Activated CD4-positive, alpha-beta T cell treated with anti-CD3 and anti-CD28 coated beads, Interleukin-2, amount 50 U/mL, for 16 hours (primary cell): ENCODE measurements at regions not wholly inside any gene's neighbourhood (a gene's known extent, or its start where the extent isn't known, plus 50 kb on each side); places are given as distances from the start of the nearest gene placed in this dataset.

ENCODE experiments used
- DNase-seq: peaks from one replicate; pipeline ENCODE4 v3.0.0-alpha.2; 2020

DNA sequence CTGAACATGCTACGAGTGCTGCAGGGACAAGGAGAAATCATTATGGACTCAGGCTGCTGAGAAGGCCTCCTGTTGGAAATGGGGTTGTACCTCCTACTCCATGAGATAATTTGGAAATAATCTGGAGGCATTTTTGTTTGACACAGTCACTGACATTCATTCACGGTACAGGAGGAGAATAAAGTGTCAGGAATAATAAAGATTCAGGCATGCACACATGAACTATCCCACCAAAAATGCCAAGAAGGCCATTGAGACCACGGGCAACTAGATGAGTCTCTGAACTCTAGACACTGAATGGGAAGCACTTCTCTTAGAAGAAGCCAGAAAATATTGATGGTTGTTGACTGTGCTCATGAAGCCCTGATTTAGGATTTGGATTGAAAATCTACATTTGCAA, 220.9 kb upstream of the HABP2 start:
- no peak for DNase-seq

GRCh38 chr10:113333313-113333712, 219.5 kb upstream of the HABP2 start:
- no peak for DNase-seq

DNA sequence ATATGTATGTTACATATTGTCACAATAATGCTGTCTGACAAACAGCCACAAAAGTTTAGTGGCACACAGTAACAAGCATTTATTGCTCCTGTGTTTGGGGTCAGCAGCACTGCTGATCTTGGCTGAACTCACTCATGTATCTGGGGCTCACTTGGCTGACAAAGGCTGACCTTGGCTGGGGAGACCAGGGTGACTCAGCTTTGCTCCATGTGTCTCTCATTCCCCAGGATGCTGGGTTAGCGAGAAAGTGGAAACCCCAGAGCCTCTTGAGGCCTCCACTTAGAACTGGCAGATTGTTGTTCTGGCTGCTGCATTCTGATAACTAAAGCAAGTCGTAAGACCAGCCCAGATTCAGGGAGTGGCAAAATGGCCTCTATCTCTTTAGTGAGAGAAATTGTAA, 217.3 kb upstream of the HABP2 start:
- no peak for DNase-seq

GRCh38 chr10:113336549-113337130, 216.2 kb upstream of the HABP2 start:
- no peak for DNase-seq

DNA sequence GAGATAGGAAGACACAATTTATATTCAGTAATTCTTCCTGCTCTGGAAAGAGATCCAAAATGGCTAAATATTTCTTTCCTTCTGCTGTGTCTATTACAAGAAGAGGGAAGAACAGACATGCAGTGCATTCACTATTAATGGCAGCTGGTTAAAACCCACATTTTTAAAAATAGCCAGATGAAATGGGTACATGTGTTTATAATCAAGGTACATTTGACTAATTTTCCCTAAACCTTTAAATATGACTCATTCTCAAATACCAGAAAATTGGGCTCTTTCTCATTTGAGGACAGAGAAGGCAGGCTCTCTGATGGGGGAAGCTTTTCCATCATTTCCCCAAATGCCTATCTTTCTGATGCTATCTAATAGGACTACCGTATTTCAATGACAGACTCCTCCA, 215.7 kb upstream of the HABP2 start:
- DNase-seq = no peak

GRCh38 chr10:113339121-113339520, 213.7 kb upstream of the HABP2 start:
- DNase-seq = no peak

DNA sequence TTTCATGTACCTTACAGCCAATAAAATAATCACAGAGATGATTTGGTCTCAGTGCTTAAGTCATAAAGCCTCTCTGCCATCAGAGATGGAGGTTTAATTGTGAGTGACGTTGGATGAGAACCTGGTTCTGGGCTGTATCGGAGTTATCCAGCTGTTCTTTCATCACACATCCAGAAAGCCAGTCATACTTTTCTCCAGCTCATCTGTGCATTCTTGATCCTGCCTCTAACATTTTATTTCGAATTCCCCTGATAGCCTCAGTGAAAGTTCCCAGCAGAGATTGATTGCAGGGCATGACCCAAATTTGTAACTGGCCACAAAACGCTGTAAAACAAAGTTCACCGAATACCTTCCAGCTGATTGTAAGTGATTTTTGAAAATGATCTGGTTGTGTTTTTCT, 212.6 kb upstream of the HABP2 start:
- no peak for DNase-seq

DNA sequence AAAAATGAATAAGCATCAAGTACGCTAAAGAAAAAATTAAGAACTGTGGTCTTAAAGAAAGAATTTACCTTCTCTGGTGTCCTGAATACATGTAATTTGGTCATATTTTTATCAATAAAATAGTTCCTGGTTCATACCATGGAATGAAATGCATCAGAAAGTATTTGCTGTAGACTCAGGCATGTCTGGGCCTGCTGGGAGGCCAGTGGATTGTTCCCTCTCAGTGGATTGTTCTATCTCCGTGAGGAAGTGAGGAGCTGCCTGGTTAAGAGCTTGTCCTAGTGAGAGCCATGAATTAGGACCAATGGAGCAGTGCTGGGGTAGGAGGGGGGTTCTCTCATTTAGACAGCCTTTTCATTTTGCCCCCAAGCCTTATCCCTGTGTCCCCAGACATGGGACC, 211.7 kb upstream of the HABP2 start:
- DNase-seq = no peak

GRCh38 chr10:113345826-113346624, 206.8 kb upstream of the HABP2 start:
- DNase-seq = no peak

DNA sequence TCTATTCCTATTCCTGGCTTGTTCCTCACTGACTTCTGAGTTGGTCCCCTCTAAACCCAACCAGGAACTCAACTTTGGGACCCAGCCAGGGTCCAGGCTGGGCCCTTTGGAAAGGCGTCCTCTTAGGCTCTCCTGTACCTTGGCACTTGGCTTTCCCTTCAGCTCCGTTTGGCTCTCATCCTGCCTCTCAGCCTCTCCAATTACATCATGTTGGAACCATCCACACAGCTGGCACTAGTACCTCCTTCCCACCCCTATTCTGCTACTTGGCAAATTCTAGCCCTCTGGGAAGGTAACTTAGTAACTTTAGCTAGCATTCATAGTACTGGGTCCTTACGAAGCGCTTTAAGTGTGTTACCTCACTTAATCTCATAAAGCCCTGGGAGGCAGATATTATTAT, 205.3 kb upstream of the HABP2 start:
- no peak for DNase-seq

DNA sequence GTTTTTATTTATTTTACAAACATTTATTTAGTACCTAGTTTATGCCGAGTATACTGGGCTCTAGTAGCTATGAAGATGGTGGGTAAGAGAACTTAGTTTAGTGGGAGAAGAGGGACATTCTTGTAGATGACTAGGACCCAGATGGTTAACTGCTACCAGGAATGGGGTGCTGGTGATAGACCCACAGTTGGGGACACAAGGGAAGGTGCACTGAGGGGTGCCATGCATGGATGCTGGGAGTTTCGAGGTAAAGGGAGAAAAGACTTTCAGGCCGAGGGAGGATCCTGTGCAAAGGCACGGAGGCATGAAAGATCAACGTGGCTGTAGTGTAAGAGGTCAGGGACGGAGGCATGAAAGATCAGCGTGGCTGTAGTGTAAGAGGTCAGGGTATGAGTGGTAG, 204.2 kb upstream of the HABP2 start:
- no peak for DNase-seq

DNA sequence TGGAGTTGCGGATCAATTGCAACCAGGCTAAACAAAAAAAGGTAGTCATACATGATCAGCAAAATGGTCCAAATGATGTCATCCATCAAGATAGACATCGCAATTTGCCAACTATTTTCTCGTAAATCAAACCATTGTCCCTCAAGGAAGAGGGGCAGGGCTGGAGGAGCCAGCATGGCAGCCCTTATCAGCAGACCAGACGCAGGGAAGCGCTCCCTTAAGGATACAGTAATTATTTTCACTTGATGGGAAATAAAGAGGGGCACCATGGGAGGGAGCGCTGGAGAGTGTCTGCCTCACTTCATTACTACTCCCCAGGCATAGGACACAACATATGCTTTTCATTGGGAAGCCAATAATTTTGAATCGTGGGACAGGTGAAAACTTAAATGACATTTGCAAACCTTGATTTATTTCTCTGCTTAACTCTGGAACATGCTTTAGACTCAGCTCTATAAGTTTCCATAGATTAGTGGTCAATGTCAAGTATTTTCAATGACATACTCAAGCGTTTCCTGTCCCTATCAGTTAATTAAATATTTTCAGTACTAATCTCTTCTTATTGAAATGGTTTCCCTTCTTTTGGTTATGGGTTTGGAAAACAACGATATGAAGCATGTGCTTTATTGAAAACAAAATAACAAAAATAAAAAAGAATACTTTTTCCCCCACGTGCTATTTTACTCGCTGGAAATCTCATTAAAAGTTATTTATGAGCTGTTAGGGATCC, 202.4 kb upstream of the HABP2 start:
- DNase-seq = no peak

DNA sequence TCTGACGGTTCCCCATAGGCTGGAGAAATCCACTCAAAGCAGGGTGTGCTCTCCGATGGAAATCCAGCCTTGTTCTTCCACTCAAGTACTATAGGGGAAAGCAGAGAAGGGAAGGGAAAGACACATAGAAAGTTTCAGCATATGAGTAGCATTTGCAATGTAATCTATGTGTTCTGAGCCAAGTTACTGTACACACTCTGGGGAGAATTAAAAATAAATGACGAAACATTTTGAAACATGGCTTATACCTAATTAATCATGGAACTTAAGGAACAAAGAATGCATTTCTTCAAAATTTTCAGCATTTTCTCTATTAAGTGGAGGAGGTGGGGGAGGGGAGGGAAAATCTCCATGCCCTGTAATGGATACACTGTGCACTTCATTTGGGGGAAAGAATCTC, 198.1 kb upstream of the HABP2 start:
- no peak for DNase-seq

- DNase-seq = no peak
Observed at GRCh38 chr10:113356794-113357680, 195.8 kb upstream of the HABP2 start.

DNA sequence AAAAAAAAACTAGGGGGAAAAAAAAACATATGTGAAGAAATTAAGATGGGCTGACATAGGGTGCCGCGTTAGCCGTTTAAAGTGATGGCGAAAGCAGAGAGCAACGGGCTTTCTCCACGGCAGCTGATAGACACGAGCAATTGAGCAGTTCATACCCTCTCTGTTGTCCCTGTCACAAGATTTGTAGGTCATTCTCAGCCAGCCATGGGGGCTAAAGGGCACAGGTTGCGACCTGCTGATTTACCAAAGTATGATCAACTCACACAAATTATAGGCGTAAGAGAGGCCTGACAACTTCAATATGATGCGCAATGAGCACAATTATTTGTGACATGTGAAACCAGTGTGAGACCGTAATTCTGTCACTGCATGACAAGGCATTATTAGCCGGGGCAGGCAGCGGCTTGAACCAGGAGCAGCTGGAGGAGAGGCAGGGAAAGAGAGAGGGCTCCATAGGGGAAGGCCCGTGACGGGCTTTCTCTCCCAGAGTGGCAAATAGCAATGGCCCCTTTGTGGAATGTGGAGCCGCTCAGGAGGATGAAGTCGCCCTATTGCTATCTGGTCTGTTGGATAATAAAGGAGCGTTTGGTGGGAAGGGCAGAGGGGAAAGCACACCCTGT, 195.1 kb upstream of the HABP2 start:
- DNase-seq = no peak

- no peak for DNase-seq
Observed at GRCh38 chr10:113359655-113360054, 193.2 kb upstream of the HABP2 start.

GRCh38 chr10:113360870-113361269, 192.0 kb upstream of the HABP2 start:
- DNase-seq = no peak

- no peak for DNase-seq
Observed at GRCh38 chr10:113362645-113363091, 190.2 kb upstream of the HABP2 start.

GRCh38 chr10:113364227-113364626, 188.6 kb upstream of the HABP2 start:
- no peak for DNase-seq

GRCh38 chr10:113368666-113369364, 184.0 kb upstream of the HABP2 start:
- no peak for DNase-seq

- DNase-seq = no peak
Observed at GRCh38 chr10:113369365-113369694, 183.5 kb upstream of the HABP2 start.

GRCh38 chr10:113376428-113376827, 176.4 kb upstream of the HABP2 start:
- no peak for DNase-seq
